ENCODE measurements at regions not wholly inside any gene's neighbourhood (a gene's known extent, or its start where the extent isn't known, plus 50 kb on each side); places are given as distances from the start of the nearest gene placed in this dataset.
A peak's percentile ranks its signal among the peaks of the same experiment; 100 is the strongest.
"Not testable (repeated sequence)": the region's sequence is repeated elsewhere in the genome, so short reads cannot be mapped to it uniquely, and the experiment has no call there.

GRCh38 chr7:149627911-149628310 is 130.3 kb upstream of the ZNF746 start:
- H3K9me3 ChIP-seq (replicated peaks; ENCODE audit: low read length), result no peaks in the 10 kb centered on the region
- H3K9ac ChIP-seq (ENCODE audit: low read depth, low read length), result no peak overlapping the region
- no peaks in the 10 kb centered on the region for H3K36me3 ChIP-seq (ENCODE audit: insufficient read depth, low read length)
- no peak overlapping the region for H3K4me2 ChIP-seq (ENCODE audit: low read length)
- H3K4me1 ChIP-seq (ENCODE audit: control insufficient read depth, insufficient read depth, low read length), result peaks cover 8% of the 10 kb centered on the region
- H3K4me3 ChIP-seq (ENCODE audit: low read length), result no peak overlapping the region
- H3K27me3 ChIP-seq (ENCODE audit: control insufficient read depth, insufficient read depth, low read length), result peaks cover 37% of the 10 kb centered on the region

- Histone ChIP-seq H3K9me3 (replicated peaks; ENCODE audit: low read length) (no peaks in the 10 kb centered on the region), H3K27me3 (ENCODE audit: control insufficient read depth, insufficient read depth, low read length) (peaks cover 28% of the 10 kb centered on the region), H3K4me3 (ENCODE audit: low read length) (no peak overlapping the region), H3K4me2 (ENCODE audit: low read length) (no peak overlapping the region), H3K36me3 (ENCODE audit: insufficient read depth, low read length) (no peaks in the 10 kb centered on the region), H3K4me1 (ENCODE audit: control insufficient read depth, insufficient read depth, low read length) (peaks cover 11% of the 10 kb centered on the region), H3K9ac (ENCODE audit: low read depth, low read length) (no peak overlapping the region)
These were observed 129.4 kb upstream of the ZNF746 start for GRCh38 chr7:149626972-149627371.

GRCh38 chr7:149625947-149626392 is 128.4 kb upstream of the ZNF746 start:
- Histone ChIP-seq H3K27me3 (ENCODE audit: control insufficient read depth, insufficient read depth, low read length) (peaks cover 20% of the 10 kb centered on the region), H3K36me3 (ENCODE audit: insufficient read depth, low read length) (peaks cover 1% of the 10 kb centered on the region), H3K9ac (ENCODE audit: low read depth, low read length) (no peak overlapping the region), H3K4me3 (ENCODE audit: low read length) (no peak overlapping the region), H3K9me3 (replicated peaks; ENCODE audit: low read length) (no peaks in the 10 kb centered on the region), H3K4me2 (ENCODE audit: low read length) (no peak overlapping the region), H3K4me1 (ENCODE audit: control insufficient read depth, insufficient read depth, low read length) (peaks cover 11% of the 10 kb centered on the region)

- Histone ChIP-seq H3K36me3 (ENCODE audit: insufficient read depth, low read length) (peaks cover 6% of the 10 kb centered on the region), H3K4me2 (ENCODE audit: low read length) (peak overlapping the region; percentile 99), H3K9ac (ENCODE audit: low read depth, low read length) (peak overlapping the region; percentile 95), H3K4me3 (ENCODE audit: low read length) (peak overlapping the region; percentile 91), H3K9me3 (replicated peaks; ENCODE audit: low read length) (no peaks in the 10 kb centered on the region), H3K27me3 (ENCODE audit: control insufficient read depth, insufficient read depth, low read length) (peaks cover 16% of the 10 kb centered on the region), H3K4me1 (ENCODE audit: control insufficient read depth, insufficient read depth, low read length) (peaks cover 11% of the 10 kb centered on the region)
These were observed 127.8 kb upstream of the ZNF746 start for GRCh38 chr7:149625340-149625946.

GRCh38 chr7:149624419-149625339 is 127.1 kb upstream of the ZNF746 start:
- peak overlapping the region; percentile 91 for H3K4me3 ChIP-seq (ENCODE audit: low read length)
- peak overlapping the region; percentile 95 for H3K9ac ChIP-seq (ENCODE audit: low read depth, low read length)
- H3K36me3 ChIP-seq (ENCODE audit: insufficient read depth, low read length), result peaks cover 14% of the 10 kb centered on the region
- peak overlapping the region; percentile 99 for H3K4me2 ChIP-seq (ENCODE audit: low read length)
- H3K4me1 ChIP-seq (ENCODE audit: control insufficient read depth, insufficient read depth, low read length), result peaks cover 11% of the 10 kb centered on the region
- peaks cover 10% of the 10 kb centered on the region for H3K27me3 ChIP-seq (ENCODE audit: control insufficient read depth, insufficient read depth, low read length)
- no peaks in the 10 kb centered on the region for H3K9me3 ChIP-seq (replicated peaks; ENCODE audit: low read length)

GRCh38 chr7:149624006-149624405 is 126.4 kb upstream of the ZNF746 start:
- peak overlapping the region; percentile 95 for H3K9ac ChIP-seq (ENCODE audit: low read depth, low read length)
- peak overlapping the region; percentile 99 for H3K4me2 ChIP-seq (ENCODE audit: low read length)
- peaks cover 7% of the 10 kb centered on the region for H3K27me3 ChIP-seq (ENCODE audit: control insufficient read depth, insufficient read depth, low read length)
- H3K36me3 ChIP-seq (ENCODE audit: insufficient read depth, low read length), result peaks cover 21% of the 10 kb centered on the region
- H3K9me3 ChIP-seq (replicated peaks; ENCODE audit: low read length), result no peaks in the 10 kb centered on the region
- peaks cover 11% of the 10 kb centered on the region for H3K4me1 ChIP-seq (ENCODE audit: control insufficient read depth, insufficient read depth, low read length)
- peak overlapping the region; percentile 91 for H3K4me3 ChIP-seq (ENCODE audit: low read length)

GRCh38 chr7:149623262-149623997 is 125.8 kb upstream of the ZNF746 start:
- H3K9ac ChIP-seq (ENCODE audit: low read depth, low read length), result peak overlapping the region; percentile 95
- H3K4me2 ChIP-seq (ENCODE audit: low read length), result peak overlapping the region; percentile 99
- peaks cover 24% of the 10 kb centered on the region for H3K36me3 ChIP-seq (ENCODE audit: insufficient read depth, low read length)
- peaks cover 11% of the 10 kb centered on the region for H3K4me1 ChIP-seq (ENCODE audit: control insufficient read depth, insufficient read depth, low read length)
- not testable (repeated sequence) for H3K27me3 ChIP-seq (ENCODE audit: control insufficient read depth, insufficient read depth, low read length); H3K9me3 ChIP-seq (replicated peaks; ENCODE audit: low read length)
- peak overlapping the region; percentile 91 for H3K4me3 ChIP-seq (ENCODE audit: low read length)

- peak overlapping the region; percentile 95 for H3K9ac ChIP-seq (ENCODE audit: low read depth, low read length)
- peak overlapping the region; percentile 91 for H3K4me3 ChIP-seq (ENCODE audit: low read length)
- peaks cover 11% of the 10 kb centered on the region for H3K4me1 ChIP-seq (ENCODE audit: control insufficient read depth, insufficient read depth, low read length)
- H3K36me3 ChIP-seq (ENCODE audit: insufficient read depth, low read length), result peaks cover 29% of the 10 kb centered on the region
- H3K4me2 ChIP-seq (ENCODE audit: low read length), result peak overlapping the region; percentile 99
- no peaks in the 10 kb centered on the region for H3K9me3 ChIP-seq (replicated peaks; ENCODE audit: low read length)
- no peaks in the 10 kb centered on the region for H3K27me3 ChIP-seq (ENCODE audit: control insufficient read depth, insufficient read depth, low read length)
These were observed 125.0 kb upstream of the ZNF746 start for GRCh38 chr7:149622444-149623210.

GRCh38 chr7:149621776-149622175 is 124.2 kb upstream of the ZNF746 start:
- Histone ChIP-seq H3K4me2 (ENCODE audit: low read length) (no peak overlapping the region), H3K4me1 (ENCODE audit: control insufficient read depth, insufficient read depth, low read length) (peaks cover 11% of the 10 kb centered on the region), H3K4me3 (ENCODE audit: low read length) (no peak overlapping the region), H3K9me3 (replicated peaks; ENCODE audit: low read length) (no peaks in the 10 kb centered on the region), H3K36me3 (ENCODE audit: insufficient read depth, low read length) (peaks cover 37% of the 10 kb centered on the region), H3K9ac (ENCODE audit: low read depth, low read length) (no peak overlapping the region), H3K27me3 (ENCODE audit: control insufficient read depth, insufficient read depth, low read length) (no peaks in the 10 kb centered on the region)

GRCh38 chr7:149620961-149621360 is 123.4 kb upstream of the ZNF746 start:
- Histone ChIP-seq H3K4me2 (ENCODE audit: low read length) (no peak overlapping the region), H3K36me3 (ENCODE audit: insufficient read depth, low read length) (peaks cover 45% of the 10 kb centered on the region), H3K9ac (ENCODE audit: low read depth, low read length) (no peak overlapping the region), H3K4me3 (ENCODE audit: low read length) (no peak overlapping the region), H3K4me1 (ENCODE audit: control insufficient read depth, insufficient read depth, low read length) (peaks cover 11% of the 10 kb centered on the region), H3K9me3 (replicated peaks; ENCODE audit: low read length) (no peaks in the 10 kb centered on the region), H3K27me3 (ENCODE audit: control insufficient read depth, insufficient read depth, low read length) (no peaks in the 10 kb centered on the region)

- Histone ChIP-seq H3K4me2 (ENCODE audit: low read length) (no peak overlapping the region), H3K4me1 (ENCODE audit: control insufficient read depth, insufficient read depth, low read length) (no peaks in the 10 kb centered on the region), H3K9ac (ENCODE audit: low read depth, low read length) (no peak overlapping the region), H3K4me3 (ENCODE audit: low read length) (no peak overlapping the region), H3K27me3 (ENCODE audit: control insufficient read depth, insufficient read depth, low read length) (no peaks in the 10 kb centered on the region), H3K9me3 (replicated peaks; ENCODE audit: low read length) (no peaks in the 10 kb centered on the region), H3K36me3 (ENCODE audit: insufficient read depth, low read length) (peaks cover 78% of the 10 kb centered on the region)
These were observed 119.3 kb upstream of the ZNF746 start for GRCh38 chr7:149616898-149617297.
